Inferior parietal cortex (tissue), 1 donor: ENCODE measurements at regions not wholly inside any gene's neighbourhood (a gene's known extent, or its start where the extent isn't known, plus 50 kb on each side); places are given as distances from the start of the nearest gene placed in this dataset.
A peak's percentile ranks its signal among the peaks of the same experiment; 100 is the strongest.

Source experiments
- DNase-seq: peaks from one replicate; pipeline ENCODE4 v3.0.0-alpha.2; 2016; ENCODE audit errors: extremely low spot score

DNA sequence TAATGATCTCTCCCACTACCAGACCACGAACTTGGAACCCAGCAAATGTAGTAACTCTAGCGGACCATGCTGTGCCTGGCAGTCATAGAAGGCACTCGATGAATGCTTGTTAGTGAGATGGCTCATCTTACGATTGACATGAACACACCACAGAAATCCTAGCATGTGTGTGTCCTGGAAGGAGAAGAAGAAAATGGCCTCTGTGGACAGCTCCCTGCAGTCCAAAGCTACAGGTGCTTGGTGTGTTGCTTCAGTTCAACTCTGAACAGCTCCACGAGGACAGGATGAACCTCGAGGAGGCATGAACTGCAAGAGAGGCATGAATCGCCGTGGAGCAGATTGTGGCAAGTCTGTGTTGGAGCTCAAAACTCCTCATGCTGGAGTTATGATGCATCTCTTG is 93.5 kb downstream of the KLF6 start:
- DNase-seq = no peak

DNA sequence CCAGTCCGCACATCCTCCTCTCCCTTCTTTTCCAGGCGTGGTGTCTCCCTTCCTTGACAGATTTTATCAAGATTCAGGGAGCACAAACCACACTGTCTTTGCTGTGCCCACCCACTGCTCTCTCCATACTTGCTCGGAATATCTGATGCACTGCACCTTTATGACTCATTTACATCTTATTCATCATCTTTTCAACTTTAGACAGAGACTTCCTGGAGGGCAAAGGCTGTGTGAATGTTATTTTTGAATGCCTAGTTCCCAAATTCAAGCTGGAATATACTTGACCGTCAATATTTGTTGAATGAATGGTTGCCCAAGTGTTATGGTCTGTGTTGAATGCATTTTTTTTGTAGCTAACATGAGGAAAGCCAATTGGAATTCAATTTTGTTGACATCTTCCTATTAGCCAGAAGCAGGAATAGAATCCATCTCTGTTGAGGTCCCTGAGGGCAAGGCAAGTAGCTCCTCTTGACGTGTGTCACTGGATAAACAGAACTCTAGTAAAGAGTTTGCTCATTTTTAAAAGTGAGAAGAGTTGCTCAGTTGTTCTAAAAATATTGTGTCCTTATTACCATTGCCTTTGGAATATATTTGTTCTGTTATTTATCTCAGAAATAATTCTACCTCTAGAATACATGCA is 95.0 kb downstream of the KLF6 start:
- DNase-seq = no peak

DNA sequence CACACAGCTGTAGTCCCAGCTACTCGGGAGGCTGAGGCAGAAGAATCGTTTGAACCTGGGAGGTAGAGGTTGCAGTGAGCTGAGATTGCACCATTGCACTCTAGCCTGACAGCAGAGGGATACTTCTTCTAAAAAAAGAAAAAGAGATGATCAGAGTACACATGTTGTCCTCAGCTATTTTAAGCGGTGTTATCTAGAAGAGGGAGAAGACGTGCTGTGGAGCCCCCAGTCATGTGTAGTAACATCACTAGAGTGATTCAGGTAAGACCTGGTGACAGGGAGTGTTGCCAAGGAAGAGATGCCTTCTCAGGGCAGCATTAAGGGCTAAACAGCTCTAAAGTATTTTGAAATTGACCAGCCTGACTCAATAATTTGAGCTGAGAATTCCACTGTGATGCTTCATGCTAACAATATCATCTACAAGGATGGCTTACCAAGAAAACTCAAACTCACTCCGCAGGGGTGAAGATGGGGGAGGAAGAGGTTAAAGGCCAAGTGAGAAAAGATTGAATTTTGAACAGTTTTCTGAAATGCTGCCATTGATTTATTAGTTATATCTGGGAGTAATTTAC is 97.4 kb downstream of the KLF6 start:
- no peak for DNase-seq

DNA sequence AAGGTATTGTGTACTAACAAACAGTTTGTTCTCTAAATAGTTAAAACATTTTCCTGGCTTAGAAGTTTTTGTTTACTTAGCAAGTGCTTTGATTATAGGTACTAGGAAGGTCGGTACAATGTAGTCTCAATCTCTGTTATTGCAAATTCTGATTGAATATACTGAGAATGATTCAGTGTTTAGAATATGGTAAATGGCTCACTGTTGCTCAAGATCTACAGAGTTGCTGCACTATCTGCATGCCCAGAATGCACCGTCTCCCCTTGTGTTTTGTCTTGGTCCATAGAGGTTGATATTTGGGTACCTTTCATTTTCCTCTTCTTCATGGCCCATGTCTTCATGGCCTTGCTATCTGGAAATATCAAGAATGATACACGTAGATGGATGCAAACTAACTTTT is 99.6 kb downstream of the KLF6 start:
- DNase-seq = no peak

DNA sequence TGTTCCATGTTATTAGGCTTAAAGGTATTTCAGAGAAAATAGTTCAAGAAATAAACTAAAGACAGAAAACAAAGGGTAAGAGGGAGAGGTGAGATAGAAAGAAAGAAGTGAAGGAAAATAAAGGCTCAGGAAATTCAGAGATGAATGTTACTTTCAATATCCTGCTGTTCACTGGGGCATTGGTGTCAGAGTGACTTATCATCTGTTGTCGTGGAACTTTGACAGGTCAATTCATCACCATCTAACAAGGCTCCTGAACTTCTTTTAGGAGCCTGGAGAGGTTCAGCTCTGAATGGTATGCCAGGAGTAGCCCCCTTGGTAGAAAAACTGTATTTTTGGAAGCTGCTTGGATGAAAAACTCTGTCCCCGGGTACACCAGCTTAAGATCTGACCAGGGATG is 100.1 kb downstream of the KLF6 start:
- DNase-seq = no peak

DNA sequence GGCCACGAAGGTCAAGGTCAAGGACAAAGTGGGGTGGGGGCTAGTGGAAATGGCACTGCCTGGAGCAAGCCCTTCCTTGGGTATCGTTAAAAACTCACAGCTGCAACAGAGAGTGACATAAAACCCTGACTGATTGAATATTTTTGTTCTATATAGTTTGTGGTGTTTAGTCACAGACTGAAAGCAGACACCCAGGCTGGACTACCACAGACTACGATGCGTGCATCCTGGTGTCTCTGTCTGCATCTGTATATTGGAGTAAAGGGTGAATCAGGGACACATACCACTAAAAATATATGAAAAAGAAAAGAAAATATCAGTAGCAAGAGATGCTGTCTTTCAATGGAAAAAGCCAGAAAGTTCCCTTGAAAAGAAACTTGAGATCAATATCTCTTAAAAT is 101.4 kb downstream of the KLF6 start:
- no peak for DNase-seq

DNA sequence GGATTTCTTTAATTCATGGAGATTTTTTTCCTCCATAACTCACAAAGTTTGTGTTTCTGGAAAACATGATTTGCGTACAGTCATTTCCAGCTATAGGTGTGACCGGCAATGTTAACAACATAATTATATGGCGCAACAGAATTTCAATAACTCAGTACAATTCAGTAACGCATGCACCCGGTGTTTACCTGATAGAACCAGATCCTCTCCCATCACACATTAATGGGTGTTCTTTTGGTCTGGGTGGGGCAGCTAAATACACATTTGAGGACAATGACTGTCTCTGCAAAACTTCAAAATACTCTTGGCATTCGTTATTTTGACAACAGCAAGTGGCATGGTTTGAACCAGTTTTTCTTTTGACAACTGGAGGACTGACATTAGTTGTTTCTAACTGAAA is 102.3 kb downstream of the KLF6 start:
- DNase-seq = no peak

DNA sequence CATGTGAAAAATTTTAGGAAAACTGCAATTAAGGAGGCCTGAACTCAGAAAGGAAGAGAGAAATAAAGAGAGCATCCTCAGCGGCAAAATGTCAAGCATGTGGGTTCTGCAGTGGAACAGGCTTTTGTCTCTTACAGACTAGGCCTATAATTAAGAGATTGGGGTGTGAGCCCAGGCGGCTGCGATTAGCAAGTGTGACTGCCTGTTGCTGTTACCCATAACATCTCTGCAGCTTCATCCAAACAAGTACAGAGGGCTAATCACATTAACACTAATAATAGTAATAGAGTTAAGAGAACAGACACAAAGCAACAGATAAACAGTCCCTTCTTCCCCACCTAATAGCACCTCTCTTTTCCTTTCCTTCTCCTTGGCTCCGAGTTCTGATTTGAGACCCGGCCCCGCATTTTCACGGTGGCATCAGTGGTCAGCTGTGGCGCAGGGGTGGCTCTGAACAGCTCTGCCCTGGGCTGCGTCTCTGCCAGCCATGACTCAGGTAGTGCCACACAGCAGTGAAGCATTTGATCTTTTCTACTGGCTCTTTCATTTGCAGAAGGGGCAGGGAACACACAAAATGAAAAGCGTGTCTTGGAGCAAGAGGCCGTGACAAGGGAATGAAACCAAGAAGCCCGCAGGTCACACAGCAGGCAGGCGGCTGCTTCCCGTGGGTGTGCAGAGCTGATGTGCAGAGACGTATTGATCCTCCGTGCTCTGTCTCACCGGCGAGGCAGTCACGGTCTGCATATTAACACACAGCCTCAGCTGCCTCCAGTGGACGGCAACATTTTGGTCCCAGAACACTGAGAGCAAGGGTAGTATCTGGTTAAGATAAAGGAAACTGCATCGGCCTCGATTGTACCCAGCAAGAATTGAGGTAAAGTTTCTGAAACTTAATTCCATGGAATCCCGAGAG is 103.1 kb downstream of the KLF6 start:
- no peak for DNase-seq

DNA sequence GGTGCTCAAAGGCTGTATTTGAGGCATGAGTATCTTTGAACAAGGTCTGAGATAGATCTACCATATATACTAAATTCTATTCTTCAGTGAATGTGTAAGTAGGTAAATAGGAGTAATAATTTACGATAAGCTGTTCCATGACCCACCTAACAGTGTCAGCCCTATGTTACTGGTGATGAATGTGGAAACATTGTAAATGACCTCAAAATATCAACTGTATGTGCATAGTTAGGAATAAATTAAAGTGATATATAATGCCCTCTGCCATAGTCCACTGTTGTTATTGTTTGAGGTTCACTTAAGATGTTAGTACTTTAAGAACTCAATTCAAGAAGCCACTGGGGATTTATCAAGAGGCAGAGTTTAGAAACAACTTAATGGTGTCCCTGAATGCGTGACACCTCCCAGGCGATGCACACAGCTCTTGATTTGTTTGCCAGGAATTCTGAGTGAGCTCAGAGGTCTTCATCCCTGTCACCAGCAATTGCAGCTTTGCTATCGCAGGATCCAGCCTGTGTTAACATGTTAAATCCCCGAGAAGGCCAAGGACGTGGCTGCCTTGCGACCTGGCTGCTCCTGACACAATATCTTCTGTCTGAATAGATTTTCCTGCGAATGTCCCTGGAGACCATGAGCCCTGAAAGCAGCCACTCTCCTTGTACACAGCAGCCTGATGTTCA is 104.9 kb downstream of the KLF6 start:
- no peak for DNase-seq

DNA sequence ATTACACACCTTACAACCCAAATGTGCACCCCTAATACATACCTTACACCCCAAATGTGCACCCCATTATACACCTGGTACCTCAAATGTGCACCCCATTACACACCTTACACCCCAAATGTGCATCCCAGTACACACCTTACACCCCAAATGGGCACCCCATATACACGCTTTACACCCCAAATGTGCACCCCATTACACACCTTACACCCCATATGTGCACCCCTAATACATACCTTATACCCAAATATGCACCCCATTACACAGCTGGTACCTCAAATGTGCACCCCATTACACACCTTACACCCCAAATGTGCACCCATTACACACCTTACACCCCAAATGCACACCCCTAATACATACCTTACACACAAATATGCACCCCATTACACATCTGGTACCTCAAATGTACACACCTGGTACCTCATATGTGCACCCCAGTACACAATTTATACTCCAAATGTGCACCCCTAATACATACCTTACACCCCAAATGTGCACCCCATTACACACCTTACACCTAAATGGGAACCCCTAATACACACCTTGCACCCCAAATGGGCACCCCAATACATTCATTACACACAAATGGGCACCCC is 106.3 kb downstream of the KLF6 start:
- no peak for DNase-seq

DNA sequence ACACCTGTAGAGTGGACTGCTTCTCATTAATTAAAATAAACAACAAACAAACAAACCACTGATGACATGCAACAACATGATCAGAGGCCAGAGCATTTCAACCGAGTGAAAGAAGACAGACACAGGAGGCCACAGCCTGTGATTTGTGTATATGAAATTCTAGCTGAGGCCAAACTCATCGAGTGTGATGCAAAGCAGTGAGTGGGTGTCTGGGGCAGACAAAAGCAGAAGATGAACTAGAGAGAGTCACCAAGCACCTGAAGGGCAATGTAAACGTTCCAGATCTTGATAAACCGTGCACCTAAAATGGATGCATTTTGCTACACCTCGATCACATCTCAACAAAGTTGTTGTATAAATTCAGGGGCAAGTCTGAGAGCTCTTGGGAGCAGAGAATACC is 108.4 kb downstream of the KLF6 start:
- no peak for DNase-seq

DNA sequence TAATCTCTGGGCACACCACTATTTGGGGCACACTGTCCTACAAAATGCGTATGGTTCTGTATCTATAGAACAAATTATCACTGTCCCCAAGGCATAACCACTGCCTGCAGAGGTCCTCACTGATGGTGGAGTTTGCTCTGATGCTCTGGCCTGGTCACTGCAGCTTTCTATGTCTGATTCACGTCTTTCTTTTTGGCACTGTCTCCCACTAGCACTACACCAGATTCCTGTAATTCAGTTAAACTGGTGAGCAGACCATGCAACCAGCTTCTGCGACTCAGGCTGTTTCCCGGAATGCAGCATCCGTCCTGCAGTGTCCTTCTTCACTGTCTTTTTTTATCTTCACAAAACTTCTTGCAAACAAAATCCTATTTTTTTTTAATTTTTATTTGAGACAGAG is 112.8 kb downstream of the KLF6 start:
- DNase-seq = no peak

DNA sequence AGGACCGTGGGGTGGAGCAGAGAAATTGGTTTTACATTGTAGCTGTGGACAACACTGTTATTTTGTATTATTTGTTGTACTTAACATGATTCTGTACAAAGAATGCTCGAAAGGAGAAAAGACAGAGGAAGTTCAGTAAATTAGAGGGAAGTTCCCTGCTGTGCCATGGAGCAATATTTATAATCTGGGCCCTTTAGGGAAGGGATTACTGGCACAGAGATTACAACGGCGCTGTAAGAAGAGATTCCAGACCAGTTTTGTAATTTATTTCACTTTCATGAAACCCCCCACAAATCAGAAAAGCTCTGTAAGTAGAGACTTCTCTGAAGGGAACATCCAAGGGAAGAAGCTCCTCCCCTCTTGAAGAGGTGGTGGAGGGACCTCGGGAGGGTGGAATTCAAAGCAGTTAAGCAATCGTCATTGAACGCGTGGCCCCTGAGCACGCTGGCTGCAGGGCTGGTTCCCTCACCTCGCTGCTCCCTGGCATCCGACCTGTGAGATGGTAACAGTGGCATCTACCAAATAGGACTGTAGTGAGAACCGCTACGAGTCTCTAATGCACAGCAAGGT is 113.5 kb downstream of the KLF6 start:
- no peak for DNase-seq

DNA sequence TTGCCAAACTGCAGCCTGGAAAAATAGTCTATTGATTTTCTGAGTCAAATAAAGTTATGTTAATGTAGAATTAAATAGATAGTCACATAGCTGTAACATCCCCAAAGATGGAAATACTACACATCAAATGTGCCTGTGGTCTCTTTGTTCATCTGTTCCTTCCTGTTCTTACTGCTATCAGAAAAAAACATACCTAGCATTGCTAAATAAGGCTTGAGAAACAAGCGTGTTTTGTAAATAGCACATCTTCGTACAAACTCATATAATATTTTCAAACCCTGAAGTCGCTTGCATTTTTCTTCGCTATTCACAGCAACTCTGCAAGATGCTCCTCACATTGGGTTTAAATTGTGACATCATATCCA is 116.1 kb downstream of the KLF6 start:
- DNase-seq = no peak

DNA sequence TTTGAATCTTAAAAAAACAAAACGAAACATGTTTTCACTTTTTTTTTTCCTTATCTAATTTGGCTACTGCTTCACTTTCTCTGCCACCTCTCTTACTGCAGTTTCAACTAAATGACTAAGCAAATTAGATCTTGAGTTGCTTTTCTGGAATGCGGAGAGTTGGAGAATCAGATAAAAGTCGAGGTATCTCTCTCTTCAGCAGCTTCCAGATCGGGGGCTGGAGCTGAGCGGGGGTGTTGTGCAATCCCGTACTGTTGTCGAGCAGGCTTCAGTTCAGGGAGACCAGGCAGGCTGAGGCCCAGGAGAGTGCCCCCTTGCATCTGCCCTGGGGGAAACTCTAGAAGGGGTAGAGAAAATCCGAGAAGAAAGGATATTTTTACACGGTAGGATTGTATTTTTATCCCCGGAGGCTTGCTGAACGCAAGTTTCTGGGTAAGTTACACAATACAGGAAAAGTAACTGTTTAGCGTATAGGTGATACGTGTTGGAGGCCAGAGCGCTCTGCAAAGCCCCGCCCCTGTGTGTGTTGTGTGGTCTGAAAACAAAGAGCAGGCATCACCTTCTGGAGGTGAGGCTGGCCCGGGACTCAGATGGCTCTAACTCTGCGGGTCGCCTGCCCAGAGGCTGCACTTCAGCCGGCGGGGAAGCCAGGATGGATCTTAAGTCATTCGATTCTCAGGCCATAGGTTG is 116.6 kb downstream of the KLF6 start:
- DNase-seq = peak; percentile 22

DNA sequence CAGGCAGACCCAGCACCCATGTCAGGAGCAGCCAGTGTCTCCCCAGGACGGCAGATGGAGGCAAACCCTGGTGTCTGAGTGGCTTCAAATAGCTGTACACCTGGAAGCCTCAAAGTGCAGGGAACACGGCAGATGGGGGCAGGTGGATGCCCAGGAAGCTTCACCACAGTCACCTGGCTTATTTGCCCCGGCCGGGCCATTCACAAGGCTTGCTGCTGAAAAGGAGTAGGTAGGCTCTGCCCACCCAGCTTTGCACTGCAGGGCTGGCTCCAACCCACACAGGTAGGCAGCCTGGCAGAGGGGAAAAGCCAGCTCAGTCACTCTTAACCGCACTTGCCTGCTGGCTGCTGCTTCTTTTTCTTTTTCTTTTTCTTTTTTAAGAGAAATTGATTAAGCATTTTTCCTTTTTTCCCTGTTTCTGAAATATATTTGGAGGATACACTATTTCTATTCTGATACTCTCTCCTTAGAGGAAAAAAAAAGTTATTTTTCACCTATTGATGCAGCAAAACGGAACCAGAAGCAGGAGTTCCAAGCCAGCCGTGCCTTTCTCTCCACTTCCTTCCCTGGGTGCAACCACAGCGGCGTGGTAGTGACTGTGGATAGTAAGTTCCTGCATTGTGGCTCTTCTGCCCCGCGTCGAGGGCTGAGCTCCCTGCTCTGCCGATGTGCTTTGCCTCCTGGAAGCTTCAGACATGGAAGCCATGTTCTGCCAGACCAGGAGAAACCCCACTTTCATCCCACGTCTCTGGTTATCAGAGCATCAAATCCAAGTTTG is 118.3 kb downstream of the KLF6 start:
- no peak for DNase-seq

DNA sequence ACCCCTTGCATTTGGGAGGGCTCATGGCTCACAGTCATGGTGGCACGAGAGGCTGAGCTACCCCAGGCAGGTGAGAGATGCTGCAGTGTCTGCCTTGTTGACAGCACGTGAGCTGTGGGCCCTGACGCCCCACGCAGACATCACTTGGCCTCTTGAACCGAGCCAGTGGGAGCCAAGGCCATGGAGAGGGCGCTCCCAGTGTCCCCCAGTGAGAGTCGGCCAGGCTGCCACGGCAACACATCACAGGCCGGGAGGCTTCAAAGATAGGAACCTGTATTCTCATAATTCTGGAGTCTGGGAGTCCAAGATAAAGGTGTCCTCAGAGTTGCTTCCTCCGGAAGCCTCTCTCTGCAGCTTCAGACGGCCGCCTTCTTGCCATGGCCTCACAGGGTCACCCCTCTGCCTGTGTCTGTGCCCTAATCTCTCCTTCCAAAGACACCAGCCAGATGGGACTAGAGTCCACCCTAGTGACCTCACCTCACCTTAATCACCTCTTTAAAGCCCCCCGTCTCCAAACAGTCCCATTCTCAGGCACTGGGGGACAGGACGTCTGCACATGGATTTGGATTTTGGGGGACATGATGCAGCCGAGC is 119.6 kb downstream of the KLF6 start:
- DNase-seq = peak; percentile 30

DNA sequence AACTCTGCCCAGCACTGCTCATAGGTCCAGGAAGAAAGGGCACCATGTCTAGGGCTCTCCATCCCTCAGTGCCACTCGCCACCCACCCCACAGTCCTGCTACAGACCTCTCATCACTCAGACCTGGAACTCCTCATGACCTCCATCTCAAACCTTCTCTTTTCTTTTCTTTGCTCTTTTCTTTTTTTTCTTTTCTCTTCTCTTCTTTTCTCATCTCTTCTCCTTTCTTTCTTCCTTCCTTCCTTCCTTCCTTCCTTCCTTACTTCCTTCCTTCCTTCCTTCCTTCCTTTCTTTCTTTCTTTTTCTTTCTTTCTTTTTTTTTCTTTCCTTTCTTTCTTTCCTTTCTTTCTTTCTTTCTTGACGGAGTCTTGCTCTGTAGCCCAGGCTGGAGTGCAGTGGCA is 122.2 kb downstream of the KLF6 start:
- DNase-seq = no peak

DNA sequence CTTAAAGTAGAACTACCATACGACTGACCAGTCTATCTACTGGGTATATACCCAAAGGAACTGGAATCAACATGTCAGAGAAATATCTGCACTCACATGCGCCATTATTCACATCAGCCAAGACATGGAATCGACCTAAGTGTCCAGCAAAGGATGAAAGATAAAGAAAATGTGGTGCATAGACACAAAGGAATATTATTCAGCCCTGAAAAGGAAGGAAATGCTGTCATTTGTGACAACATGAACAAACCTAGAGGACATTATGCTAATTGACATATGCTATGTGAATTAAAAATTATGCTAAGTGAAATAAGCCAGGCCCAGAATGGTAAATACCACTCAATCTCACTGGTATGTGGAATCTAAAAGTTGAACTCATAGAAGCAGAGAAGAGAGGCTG is 123.7 kb downstream of the KLF6 start:
- no peak for DNase-seq

DNA sequence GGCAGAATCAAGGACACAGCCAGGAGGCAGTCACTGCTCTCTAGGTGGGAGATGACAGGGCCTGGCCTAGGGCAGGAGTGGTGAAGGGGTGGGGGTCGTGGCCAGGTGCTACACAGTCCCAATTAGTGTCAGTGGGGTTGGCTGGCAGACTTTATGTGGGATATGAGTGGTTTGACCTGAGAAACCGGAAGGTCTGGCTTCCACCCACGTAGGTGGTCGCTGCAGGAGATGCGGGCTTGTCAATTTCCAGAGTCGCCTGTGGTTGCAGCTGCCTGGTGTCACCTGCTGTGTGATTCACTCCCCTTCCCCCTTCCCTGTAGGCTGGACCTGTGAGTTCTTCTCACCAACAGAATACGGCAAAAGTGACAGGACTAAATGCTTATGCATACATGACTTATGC is 124.3 kb downstream of the KLF6 start:
- no peak for DNase-seq
